ENCODE measurements at regions not wholly inside any gene's neighbourhood (a gene's known extent, or its start where the extent isn't known, plus 50 kb on each side); places are given as distances from the start of the nearest gene placed in this dataset.
A peak's percentile ranks its signal among the peaks of the same experiment; 100 is the strongest.
"Not testable (repeated sequence)": the region's sequence is repeated elsewhere in the genome, so short reads cannot be mapped to it uniquely, and the experiment has no call there.

DNA sequence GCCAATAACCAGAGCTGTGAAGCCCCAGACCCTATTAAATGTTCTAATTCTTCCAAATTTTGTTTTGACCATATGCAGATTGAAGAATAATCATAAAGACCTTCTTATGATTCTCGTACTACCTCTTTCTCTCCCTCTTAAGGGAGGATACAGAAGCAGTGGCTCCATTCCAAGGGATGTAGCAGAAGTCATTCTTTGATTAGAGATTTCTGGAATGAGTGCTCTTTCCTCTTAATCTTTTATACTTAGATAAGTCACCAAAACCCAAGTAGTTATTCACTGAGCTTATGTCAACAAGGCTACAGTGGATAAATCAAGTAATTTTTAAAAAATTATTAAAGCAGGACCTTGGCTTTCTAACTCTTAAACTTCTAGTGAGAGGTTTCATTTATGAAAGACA is 266.0 kb upstream of the STXBP5 start:
- TF ChIP-seq, protein P1, sequence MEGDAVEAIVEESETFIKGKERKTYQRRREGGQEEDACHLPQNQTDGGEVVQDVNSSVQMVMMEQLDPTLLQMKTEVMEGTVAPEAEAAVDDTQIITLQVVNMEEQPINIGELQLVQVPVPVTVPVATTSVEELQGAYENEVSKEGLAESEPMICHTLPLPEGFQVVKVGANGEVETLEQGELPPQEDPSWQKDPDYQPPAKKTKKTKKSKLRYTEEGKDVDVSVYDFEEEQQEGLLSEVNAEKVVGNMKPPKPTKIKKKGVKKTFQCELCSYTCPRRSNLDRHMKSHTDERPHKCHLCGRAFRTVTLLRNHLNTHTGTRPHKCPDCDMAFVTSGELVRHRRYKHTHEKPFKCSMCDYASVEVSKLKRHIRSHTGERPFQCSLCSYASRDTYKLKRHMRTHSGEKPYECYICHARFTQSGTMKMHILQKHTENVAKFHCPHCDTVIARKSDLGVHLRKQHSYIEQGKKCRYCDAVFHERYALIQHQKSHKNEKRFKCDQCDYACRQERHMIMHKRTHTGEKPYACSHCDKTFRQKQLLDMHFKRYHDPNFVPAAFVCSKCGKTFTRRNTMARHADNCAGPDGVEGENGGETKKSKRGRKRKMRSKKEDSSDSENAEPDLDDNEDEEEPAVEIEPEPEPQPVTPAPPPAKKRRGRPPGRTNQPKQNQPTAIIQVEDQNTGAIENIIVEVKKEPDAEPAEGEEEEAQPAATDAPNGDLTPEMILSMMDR (IDR thresholded peaks at IDR 0.05; ENCODE audit: insufficient read depth, low read depth, low read length) = no peak
- DNase-seq (ENCODE audit: low read depth) = no peak
- H3K4me3 ChIP-seq (ENCODE audit: low read depth, low read length) = no peak overlapping the region

DNA sequence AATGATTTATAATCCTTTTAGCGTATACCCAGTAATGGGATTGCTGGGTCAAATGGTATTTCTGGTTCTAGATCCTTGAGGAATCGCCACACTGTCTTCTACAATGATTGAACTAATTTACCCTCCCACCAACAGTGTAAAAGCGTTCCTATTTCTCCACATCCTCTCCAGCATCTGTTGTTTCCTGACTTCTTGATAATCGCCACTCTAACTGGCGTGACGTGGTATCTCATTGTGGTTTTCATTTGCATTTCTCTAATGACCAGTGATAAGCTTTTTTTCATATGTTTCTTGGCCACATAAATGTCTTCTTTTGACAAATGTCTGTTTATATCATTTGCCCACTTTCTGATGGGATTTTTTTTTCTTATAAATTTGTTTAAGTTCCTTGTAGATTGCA is 264.8 kb upstream of the STXBP5 start:
- not testable (repeated sequence) for DNase-seq (ENCODE audit: low read depth); H3K4me3 ChIP-seq (ENCODE audit: low read depth, low read length)

DNA sequence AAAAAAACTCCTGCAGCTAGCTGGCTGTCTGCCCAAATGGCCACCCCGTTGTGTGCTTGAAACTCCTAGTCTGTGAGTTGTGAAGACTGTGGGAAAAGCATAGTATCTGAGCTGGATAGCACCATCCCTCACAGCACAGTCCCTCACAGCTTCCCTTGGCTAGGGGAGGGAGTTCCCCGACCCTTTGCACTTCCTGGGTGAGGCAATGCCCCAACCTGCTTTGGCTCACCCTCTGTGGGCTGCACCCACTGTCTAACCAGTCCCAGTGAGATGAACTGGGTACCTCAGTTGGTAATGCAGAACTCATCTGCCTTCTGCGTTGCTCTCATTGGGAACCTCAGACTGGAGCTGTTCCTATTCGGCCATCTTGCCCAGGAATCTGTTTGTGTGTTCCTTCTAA is 260.6 kb upstream of the STXBP5 start:
- TF ChIP-seq, protein P1 (IDR thresholded peaks at IDR 0.05; ENCODE audit: insufficient read depth, low read depth, low read length) = no peak
- H3K4me3 ChIP-seq (ENCODE audit: low read depth, low read length) = no peak overlapping the region
- DNase-seq (ENCODE audit: low read depth) = no peak

DNA sequence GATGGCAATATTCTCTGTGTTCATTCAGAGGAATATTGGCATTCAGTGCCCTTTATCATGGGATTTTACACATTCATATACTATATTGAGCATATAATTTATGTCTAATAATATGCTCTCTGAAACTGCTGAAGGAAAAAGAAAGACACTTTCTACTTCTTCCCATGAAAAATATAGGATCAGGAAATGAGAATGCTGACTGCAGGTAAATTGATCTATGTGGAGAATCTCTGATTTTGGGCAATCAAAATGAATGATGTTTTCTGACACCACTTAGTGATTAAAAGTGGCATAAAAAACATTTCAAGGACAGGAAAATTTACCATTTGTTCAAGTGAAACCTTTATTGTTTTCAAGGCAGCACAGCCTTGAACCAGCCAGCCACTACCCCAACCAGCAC is 260.1 kb upstream of the STXBP5 start:
- no peak overlapping the region for H3K4me3 ChIP-seq (ENCODE audit: low read depth, low read length)
- no peak for DNase-seq (ENCODE audit: low read depth)
- TF ChIP-seq, protein P1 (IDR thresholded peaks at IDR 0.05; ENCODE audit: insufficient read depth, low read depth, low read length) = no peak

DNA sequence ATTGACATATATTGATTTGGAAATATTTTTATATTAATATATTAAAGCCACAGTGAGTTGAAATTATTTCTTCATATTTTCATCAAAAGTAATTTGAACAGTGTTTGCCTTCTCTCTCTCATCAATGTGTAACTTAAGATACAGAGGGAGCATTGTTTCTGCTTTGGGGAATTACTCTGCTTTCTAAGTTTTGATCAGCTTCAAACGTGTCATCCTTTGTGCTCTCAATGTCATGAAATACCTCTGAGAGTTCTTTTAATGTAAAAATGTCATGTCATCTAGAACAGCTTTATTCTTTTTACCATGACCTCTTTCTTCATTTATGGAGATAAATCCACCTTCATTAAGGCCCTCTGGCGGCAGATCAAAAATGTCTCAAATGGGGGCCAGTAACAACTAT is 259.4 kb upstream of the STXBP5 start:
- TF ChIP-seq, protein P1 (IDR thresholded peaks at IDR 0.05; ENCODE audit: insufficient read depth, low read depth, low read length) = no peak
- no peak overlapping the region for H3K4me3 ChIP-seq (ENCODE audit: low read depth, low read length)
- DNase-seq (ENCODE audit: low read depth) = no peak

DNA sequence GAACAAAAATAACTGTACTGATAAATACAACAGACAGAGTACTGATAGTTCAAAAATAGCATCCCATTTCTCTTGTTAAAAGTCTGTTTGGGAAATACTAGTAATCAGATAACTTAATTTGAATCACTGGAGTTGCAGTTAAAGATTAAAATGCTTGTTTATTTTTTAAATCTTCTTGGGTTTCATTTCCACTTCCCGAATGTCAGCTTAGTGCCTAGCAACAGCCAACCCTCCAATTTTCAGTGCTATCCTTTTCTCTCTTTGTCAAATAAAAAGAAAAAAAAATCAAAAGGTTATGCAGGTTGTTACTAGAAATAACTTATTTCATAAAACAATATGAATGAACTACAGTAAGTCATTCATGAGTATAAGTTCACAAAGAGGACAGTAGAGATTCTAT is 257.7 kb upstream of the STXBP5 start:
- TF ChIP-seq, protein P1 (IDR thresholded peaks at IDR 0.05; ENCODE audit: insufficient read depth, low read depth, low read length) = no peak
- no peak overlapping the region for H3K4me3 ChIP-seq (ENCODE audit: low read depth, low read length)
- DNase-seq (ENCODE audit: low read depth) = no peak

DNA sequence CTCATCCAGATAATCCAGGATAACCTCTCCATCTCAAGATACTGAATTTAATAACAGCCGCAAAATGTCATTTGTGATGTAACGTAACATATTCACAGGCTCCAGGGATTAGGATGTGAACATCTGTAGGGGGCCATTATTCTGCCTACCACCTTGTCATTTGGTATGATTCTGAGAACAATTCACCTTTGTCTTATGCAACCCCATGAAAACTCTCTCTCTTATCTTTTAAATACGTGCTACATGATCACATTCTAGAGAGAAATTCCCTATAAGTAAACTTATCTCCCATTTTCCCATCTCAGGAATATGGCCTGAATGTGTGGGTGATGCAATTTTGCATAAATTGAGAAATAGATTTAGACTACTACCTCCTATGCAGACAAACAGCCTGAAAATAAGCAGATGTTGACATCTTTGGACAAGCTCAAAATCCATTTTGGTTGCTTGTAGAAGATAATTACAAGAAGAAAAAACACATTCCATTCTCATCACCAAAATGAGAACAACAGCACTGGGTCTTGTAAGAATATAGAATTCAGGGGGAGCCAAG is 255.4 kb upstream of the STXBP5 start:
- DNase-seq (ENCODE audit: low read depth) = peak; percentile 56
- H3K4me3 ChIP-seq (ENCODE audit: low read depth, low read length) = no peak overlapping the region
- TF ChIP-seq, protein P1 (IDR thresholded peaks at IDR 0.05; ENCODE audit: insufficient read depth, low read depth, low read length) = no peak

All from fibroblast of villous mesenchyme (primary cell).